ENCODE measurements at regions not wholly inside any gene's neighbourhood (a gene's known extent, or its start where the extent isn't known, plus 50 kb on each side); places are given as distances from the start of the nearest gene placed in this dataset.

DNA sequence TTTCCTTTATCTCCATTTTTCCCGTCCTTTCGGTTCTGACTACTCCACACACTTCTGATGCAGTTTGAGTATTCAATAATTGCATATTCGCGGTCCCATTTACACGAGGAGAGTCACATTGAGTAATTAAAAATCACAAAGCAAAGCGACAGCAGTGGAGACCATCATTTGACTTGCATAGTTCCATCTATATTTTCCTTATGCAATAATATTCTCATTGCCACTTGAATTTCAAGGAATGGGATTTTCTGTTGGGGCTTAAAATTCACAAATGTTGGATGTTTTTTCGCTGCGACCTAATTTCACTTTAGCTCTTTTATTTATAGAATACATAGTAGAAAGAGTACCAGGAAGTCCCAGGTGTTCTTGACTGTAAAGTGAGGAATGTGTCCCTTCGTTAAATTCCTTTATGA, 186.8 kb downstream of the ZEB2 start:
- DNase-seq (ENCODE audit: low read depth) = no peak

DNA sequence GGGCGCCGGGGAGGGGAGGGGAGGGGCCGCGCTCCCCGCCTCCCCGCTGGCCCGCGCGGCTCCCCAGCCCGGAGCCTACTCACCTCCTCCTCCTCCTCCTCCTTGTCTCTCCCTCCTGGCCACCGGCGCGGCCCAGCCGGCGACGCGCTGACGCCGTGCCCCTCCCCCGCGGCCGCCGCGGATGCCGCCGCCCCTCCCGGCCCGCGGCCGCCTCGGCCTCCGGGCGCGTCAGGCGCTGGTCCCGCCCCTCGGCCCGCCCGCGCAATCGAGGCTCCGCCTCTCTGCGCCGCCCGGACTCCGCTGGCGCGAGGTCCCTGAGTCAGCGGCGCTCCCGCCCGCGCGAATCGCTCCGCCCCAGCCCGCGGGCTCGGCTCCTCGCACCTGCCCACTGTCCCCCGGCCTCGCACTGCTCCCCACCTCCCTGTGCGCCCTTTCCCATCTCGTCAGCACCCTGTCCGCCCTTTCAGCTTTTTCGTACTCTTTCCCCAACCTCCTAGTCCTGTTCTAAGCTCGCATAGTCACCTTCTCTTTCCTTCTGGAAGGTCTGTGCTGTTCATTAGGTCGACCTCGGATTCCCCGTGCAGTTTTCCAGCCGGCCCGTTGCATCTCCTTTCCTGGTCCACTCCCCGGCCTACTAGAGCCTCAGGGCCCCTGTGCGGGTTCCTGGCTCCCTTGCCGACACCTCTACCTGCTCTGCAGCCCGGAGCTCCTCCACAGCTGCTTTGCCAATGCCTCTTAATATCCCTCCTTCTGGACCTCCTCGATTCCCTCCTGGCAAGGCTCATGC, 187.4 kb downstream of the ZEB2 start:
- DNase-seq (ENCODE audit: low read depth) = peak; percentile 21

- peak; percentile 20 for DNase-seq (ENCODE audit: low read depth)
These were observed 188.1 kb downstream of the ZEB2 start for GRCh38 chr2:144331674-144332355.

DNA sequence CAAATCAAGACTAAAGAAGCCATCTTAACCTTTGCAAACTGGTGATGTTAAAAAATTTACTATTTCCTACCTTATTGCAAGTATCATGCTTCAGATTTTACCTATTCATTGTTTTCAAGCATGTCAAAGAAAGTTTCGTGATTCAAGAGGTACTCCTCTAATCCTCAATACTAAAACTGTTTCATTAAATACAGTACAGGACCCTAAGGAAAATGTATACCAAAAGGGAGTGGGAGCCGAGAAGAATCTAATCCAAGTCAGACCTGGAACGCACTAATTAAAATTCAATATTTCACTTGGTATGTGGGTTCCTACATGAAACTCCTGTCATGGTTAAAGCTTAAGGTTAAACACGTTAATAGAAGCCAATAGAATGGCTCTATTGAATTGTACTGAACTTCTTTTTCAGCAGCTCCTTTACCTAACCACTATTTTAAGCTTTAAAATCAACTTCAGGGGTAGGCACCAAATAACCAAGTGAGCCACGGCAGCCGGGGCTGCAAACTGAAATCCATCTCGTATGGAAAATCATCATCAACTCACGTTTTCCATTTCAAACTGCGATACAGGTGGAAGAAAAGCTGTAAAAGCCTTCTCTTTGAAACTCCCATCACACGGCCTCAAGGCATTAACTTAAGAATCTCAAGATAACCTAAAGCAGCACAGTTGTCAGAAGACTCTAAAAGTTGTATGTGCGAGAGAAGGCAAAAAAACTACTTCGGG, 188.8 kb downstream of the ZEB2 start:
- no peak for DNase-seq (ENCODE audit: low read depth)

DNA sequence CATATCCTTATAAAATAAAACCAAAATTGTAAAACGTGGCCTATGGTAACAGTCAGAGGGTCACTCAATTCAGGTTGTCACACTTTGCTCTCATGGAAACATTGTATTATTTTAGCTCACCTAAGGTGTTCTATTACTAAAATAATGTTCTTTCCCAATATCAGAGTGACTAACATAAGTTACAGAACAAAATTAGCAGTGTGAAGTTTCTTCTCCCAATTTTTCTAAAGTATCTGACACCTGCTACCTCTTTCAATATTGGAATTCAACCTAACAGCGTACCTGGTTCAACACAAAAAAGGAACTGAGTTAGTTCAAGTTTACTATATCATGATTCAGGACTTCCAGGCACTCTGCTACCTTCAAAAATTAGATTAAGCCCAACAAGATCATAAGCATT, 190.4 kb downstream of the ZEB2 start:
- no peak for DNase-seq (ENCODE audit: low read depth)

GRCh38 chr2:144328938-144329337, 191.0 kb downstream of the ZEB2 start:
- no peak for DNase-seq (ENCODE audit: low read depth)

- DNase-seq (ENCODE audit: low read depth) = no peak
These were observed 193.1 kb downstream of the ZEB2 start for GRCh38 chr2:144326825-144327224.

- DNase-seq (ENCODE audit: low read depth) = no peak
These were observed 194.8 kb downstream of the ZEB2 start for GRCh38 chr2:144325086-144325485.

DNA sequence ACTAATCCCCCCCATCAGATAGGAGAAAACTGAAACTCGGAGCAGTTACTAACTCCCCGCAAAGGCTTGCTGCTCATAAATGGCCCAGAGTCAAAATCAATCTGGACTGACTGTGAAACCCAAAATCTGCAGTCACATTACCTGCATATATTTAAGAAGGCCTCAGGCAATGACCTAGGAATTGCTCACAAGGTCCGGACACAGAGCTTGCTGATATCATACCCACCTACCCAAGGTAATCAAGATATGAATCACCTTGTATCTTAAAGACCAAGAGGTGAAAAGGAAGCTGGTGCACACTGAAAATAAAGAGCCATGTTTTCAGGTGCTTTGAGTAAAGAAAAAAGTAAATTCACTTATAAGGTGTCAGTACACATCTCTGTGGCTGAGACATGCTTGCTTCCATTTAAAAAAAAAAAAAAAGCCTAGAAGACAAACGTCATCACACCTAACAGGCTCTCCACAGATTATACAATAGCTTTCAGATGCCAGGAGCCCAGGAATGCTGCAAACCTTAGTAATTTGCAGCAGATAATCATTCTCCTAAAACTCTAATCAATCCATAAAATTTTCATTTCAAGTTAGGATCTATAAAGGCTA, 195.4 kb downstream of the ZEB2 start:
- no peak for DNase-seq (ENCODE audit: low read depth)

DNA sequence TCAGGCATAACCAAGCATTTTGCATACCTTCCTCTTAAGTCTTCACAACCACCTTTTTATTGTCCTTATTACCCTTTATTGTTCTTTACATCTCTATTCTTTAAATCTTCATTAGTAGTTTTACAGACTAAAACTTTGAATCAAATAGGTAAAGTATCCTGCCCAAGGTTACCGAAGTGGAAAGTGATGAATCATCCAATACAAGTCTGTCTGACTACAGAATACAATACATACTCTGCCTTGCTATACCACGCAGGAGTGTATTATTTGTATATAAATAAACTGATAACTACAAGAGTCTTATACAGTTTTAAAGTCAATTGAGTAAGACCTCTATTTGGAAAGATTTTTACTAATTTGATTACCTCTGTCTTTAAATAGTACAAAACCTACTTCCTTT, 196.0 kb downstream of the ZEB2 start:
- no peak for DNase-seq (ENCODE audit: low read depth)

- peak; percentile 65 for DNase-seq (ENCODE audit: low read depth)
These were observed 197.5 kb downstream of the ZEB2 start for GRCh38 chr2:144322379-144322778.

- peak; percentile 19 for DNase-seq (ENCODE audit: low read depth)
These were observed 199.4 kb downstream of the ZEB2 start for GRCh38 chr2:144320491-144320890.

GRCh38 chr2:144317071-144317738, 202.7 kb downstream of the ZEB2 start:
- no peak for DNase-seq (ENCODE audit: low read depth)

DNA sequence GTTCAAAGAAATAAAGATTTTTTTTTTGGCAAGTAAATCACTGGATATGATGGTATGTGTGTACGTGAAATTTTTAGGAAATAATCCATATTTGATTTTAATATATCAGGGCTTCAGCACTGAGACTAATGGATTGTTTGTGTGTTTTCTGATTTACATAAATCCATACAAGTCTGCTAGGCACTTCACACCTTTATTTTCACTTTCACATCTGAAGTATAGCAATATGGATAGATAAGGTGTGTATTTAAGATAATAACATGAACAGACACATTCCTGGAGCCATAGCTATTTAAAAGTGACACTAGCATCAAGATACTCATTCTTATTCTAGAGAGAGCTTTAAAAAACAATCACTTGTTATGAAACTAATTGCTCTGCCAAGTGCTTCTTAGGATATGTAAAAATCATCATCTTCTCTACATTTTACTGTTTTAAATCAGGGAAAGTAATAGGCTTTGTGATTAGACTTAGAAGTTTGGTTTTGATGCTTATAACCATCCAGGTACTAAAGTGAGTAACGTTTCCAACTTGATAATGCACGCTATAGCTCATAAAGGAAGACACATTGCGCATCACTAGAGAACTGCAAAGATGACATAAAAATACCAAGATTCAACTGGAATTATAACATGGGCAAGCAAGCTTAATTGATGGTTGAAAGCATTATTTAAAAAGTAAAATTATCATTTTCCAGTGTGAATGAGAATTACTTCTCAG, 208.9 kb downstream of the ZEB2 start:
- DNase-seq (ENCODE audit: low read depth) = no peak

GRCh38 chr2:144310484-144310883, 209.4 kb downstream of the ZEB2 start:
- no peak for DNase-seq (ENCODE audit: low read depth)

DNA sequence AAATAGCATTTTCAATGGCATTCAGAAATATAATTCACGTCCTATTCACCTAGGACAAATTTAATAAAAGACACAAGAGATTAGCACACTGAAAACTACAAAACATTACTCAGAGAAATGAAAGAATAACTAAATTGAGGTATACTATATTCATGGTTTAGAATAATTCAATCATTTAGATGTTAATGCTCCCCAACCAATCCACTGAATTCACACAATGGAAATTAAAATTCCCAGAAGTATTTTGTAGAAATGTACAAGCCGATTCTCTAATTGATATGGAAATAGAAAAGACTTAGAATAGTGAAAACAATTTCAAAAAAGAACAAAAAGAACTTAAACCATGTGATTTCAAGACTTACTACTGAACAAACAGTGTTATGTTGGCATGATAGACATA, 212.2 kb downstream of the ZEB2 start:
- no peak for DNase-seq (ENCODE audit: low read depth)

DNA sequence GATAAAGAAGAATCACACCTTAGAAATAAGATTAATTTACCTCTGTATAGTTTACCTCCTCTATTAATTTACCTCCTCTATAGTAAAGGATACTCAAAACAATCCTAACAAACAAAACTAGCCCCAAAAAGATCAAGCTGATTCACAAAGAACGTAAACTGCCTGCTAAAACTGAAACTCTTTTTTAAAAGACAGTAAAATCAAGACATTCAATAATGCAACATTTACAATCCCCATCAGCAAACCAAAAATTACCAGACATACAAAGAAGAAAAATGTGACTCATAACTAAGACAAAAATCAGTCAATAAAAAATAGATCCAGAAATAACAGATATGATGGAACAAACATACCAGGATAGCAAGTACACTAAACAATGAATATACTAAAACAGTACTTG, 215.7 kb downstream of the ZEB2 start:
- DNase-seq (ENCODE audit: low read depth) = no peak

- no peak for DNase-seq (ENCODE audit: low read depth)
These were observed 219.3 kb downstream of the ZEB2 start for GRCh38 chr2:144300632-144301031.

DNA sequence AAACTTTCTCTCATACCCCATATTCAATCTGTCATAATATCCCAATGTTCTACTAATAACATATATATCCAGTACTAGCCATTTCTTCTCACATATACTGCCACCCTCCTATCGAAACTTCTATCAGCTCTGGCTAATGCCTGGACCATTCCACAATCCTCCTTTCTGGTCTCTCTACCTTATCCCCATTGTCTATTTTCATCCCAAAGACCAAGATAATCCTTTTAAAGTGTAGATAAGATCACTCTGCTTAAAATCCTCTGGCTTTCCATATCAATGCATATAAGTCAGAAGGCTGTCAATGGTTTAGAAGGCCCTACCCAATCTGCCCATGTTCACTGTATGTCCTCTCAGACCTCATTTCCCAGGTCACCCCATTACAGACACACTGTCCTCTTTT, 229.6 kb downstream of the ZEB2 start:
- DNase-seq (ENCODE audit: low read depth) = no peak

DNA sequence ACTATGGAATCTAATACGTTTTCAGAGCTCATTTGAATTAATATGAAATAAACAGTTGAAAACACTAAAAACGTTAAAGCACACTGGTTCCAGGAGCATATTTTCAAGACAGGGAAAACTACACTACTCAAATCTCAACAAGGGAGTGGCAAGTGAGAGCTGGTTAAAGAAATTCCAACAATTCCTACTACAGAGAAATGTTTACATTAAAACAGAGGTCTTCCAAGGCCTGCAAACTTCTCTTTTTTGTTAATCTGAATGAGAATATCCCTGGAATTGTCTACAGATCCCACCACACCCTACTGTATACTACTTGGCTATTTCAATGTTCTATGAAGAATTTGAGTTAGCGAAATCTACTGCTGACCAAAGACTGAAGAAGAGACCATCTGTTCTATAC, 231.5 kb downstream of the ZEB2 start:
- no peak for DNase-seq (ENCODE audit: low read depth)

- DNase-seq (ENCODE audit: low read depth) = no peak
These were observed 234.6 kb downstream of the ZEB2 start for GRCh38 chr2:144285324-144285723.

All from GM04503 (cell line).